A549 (cell line): ENCODE measurements at regions not wholly inside any gene's neighbourhood (a gene's known extent, or its start where the extent isn't known, plus 50 kb on each side); places are given as distances from the start of the nearest gene placed in this dataset.

Source experiments
- ATAC-seq, 2 experiments: fragments of 200-7000 bp in 1 of 2; fragments of >200 bp in 1 of 2; cut with Nextera tagmentation in 1 of 2; cut with Tn5 transposase in 1 of 2; 3 replicates each; pipeline versions ENCODE4 v1.8.0 to v1.9.1; 2018 to 2020; ENCODE audit warnings: mild to moderate bottlenecking in 1 of 2, moderate library complexity in 1 of 2
- CTCF ChIA-PET: fragments of 300-600 bp; sonication (Branson Sonifier 250); formaldehyde crosslinking; extraction: SDS; loops from one replicate; lab custom pipeline; 2021; ENCODE audit warnings: antibody characterized with exemption, inconsistent platforms; lab: Yijun Ruan, JAX
- POLR2A ChIA-PET: fragments of 350-600 bp; formaldehyde crosslinking; extraction: SDS; loops from one replicate; lab custom pipeline; 2021; ENCODE audit warnings: antibody characterized with exemption, inconsistent platforms; lab: Yijun Ruan, JAX
- DNase-seq, 2 experiments: peaks; one replicate each; pipeline versions ENCODE4 v3.0.0 to v3.0.0-alpha.2; 2011 to 2016; ENCODE audit warnings: low read depth in 1 of 2, low spot score in 1 of 2
- FAIRE-seq: peaks from 2 replicates; lab custom pipeline; 2011; peaks lifted over from hg19 to GRCh38; lab: Jason Lieb, UNC
- H3K27ac ChIP-seq, 2 experiments: fragments of >200 bp; sonication (Bioruptor Twin); formaldehyde crosslinking; 3 replicates each; pipeline ENCODE4 v1.5.1; 2016 to 2017
- H3K4me1 ChIP-seq: fragments of >200 bp; sonication (Bioruptor Twin); formaldehyde crosslinking; 3 replicates; pipeline ENCODE4 v1.6.1; 2016
- H3K4me2 ChIP-seq: fragments of >200 bp; sonication (Bioruptor Twin); formaldehyde crosslinking; 3 replicates; pipeline ENCODE4 v1.6.1; 2016
- H3K4me3 ChIP-seq: fragments of >200 bp; sonication (Bioruptor Twin); formaldehyde crosslinking; 3 replicates; pipeline ENCODE4 v1.5.1; 2016
- H3K9me3 ChIP-seq: fragments of >200 bp; sonication (Bioruptor Twin); formaldehyde crosslinking; 3 replicates; pipeline ENCODE4 v1.6.1; 2016
- BHLHE40 ChIP-seq: IDR thresholded peaks from 2 replicates; pipeline ENCODE4 v1.6.1; 2012; ENCODE audit warnings: low read depth, low read length, inconsistent platforms
- CBX2 ChIP-seq: fragments of 200-600 bp; sonication (generic); IDR thresholded peaks from 2 replicates; pipeline ENCODE4 v1.6.1; 2016; ENCODE audit warnings: low read depth, mild to moderate bottlenecking, borderline replicate concordance
- CBX8 ChIP-seq: fragments of 200-600 bp; sonication (generic); IDR thresholded peaks from 2 replicates; pipeline ENCODE4 v1.6.1; 2016
- CEBPB ChIP-seq, 2 experiments: fragments of >200 bp in 1 of 2; sonication (Bioruptor Twin) in 1 of 2; formaldehyde crosslinking in 1 of 2; IDR thresholded peaks; 2 replicates each; pipeline ENCODE4 v1.6.1; 2012 to 2016
- FOXS1 ChIP-seq: fragments of 250-450 bp; sonication (Bioruptor Pico); IDR thresholded peaks from 2 replicates; pipeline ENCODE4 v1.5.0; 2020; ENCODE audit warnings: mild to moderate bottlenecking, moderate library complexity
- JUN ChIP-seq, 2 experiments: fragments of >200 bp; sonication (Bioruptor Twin); formaldehyde crosslinking; IDR thresholded peaks; 2 replicates in 1 of 2; 3 replicates in 1 of 2; pipeline ENCODE4 v1.6.1; 2016 to 2017
- MAFK ChIP-seq: fragments of 450-650 bp; IDR thresholded peaks from 2 replicates; pipeline ENCODE4 v1.6.1; 2014; ENCODE audit not compliant: partially characterized antibody
- MAZ ChIP-seq: fragments of 150-350 bp; IDR thresholded peaks from 2 replicates; pipeline ENCODE4 v1.6.1; 2014; ENCODE audit warnings: antibody characterized with exemption, low read depth, low read length, borderline replicate concordance
- MYC ChIP-seq: IDR thresholded peaks from 2 replicates; pipeline ENCODE4 v1.6.1; 2012; ENCODE audit warnings: mild to moderate bottlenecking, inconsistent platforms, low read length, improper control_type of control experiment, borderline replicate concordance
- NPAS2 ChIP-seq: fragments of 250-450 bp; sonication (Bioruptor Pico); IDR thresholded peaks from 2 replicates; pipeline ENCODE4 v1.8.0; 2022; ENCODE audit warnings: mild to moderate bottlenecking, moderate library complexity, borderline replicate concordance
- PHF8 ChIP-seq: fragments of 200-600 bp; sonication (generic); IDR thresholded peaks from 2 replicates; pipeline ENCODE4 v1.6.1; 2016; ENCODE audit warnings: low read depth, mild to moderate bottlenecking, antibody characterized with exemption, moderate library complexity, borderline replicate concordance
- RAD21 ChIP-seq, 2 experiments: fragments of >200 bp in 1 of 2; sonication (Bioruptor Twin) in 1 of 2; formaldehyde crosslinking in 1 of 2; IDR thresholded peaks in 1 of 2; conservative IDR thresholded peaks in 1 of 2; 2 replicates in 1 of 2; 3 replicates in 1 of 2; pipeline ENCODE4 v1.6.1; 2012 to 2018; ENCODE audit warnings: inconsistent platforms in 1 of 2
- RARB ChIP-seq: fragments of 250-450 bp; sonication (Bioruptor Pico); IDR thresholded peaks from 2 replicates; pipeline ENCODE4 v1.8.0; 2021; ENCODE audit warnings: mild to moderate bottlenecking, moderate library complexity
- RCOR1 ChIP-seq: fragments of 150-350 bp; IDR thresholded peaks from 2 replicates; pipeline ENCODE4 v1.6.1; 2014; ENCODE audit warnings: antibody characterized with exemption, low read length, low read depth
- SMC3 ChIP-seq: fragments of >200 bp; sonication (Bioruptor Twin); formaldehyde crosslinking; IDR thresholded peaks from 3 replicates; pipeline ENCODE4 v1.6.1; 2018; ENCODE audit warnings: inconsistent platforms
- TFCP2L1 ChIP-seq: fragments of 250-450 bp; sonication (Bioruptor Pico); IDR thresholded peaks from 2 replicates; pipeline ENCODE4 v1.5.0; 2021; ENCODE audit warnings: mild to moderate bottlenecking
- ZC3H11A ChIP-seq: fragments of 450-650 bp; IDR thresholded peaks from 2 replicates; pipeline ENCODE4 v1.6.1; 2014; ENCODE audit warnings: antibody characterized with exemption, mild to moderate bottlenecking
- ZFP36 ChIP-seq: fragments of 450-650 bp; IDR thresholded peaks from 2 replicates; pipeline ENCODE4 v1.6.1; 2014; ENCODE audit warnings: borderline replicate concordance; ENCODE audit not compliant: partially characterized antibody
- WGBS: methylation state at CpG from one replicate; pipeline ENCODE4 v1.1.6; 2017; ENCODE audit errors: missing lambda C conversion rate; 5-methylcytosine and 5-hydroxymethylcytosine counted together
- TF ChIP-seq, protein P1 (sequence below): fragments of >200 bp; sonication (Bioruptor Twin); formaldehyde crosslinking; IDR thresholded peaks from 2 replicates; pipeline ENCODE4 v1.6.1; 2016
- TF ChIP-seq, protein P2 (sequence below): IDR thresholded peaks from 2 replicates; pipeline ENCODE4 v1.6.1; 2012
- TF ChIP-seq, protein P3 (sequence below): fragments of 150-350 bp; IDR thresholded peaks from 2 replicates; pipeline ENCODE4 v1.6.1; 2014; ENCODE audit warnings: low read depth, mild to moderate bottlenecking, low read length
- TF ChIP-seq, protein P4 (sequence below): fragments of >200 bp; sonication (Bioruptor Twin); formaldehyde crosslinking; IDR thresholded peaks from 3 replicates; pipeline ENCODE4 v1.5.1; 2016
- TF ChIP-seq, protein P5 (sequence below): fragments of 250-450 bp; sonication (Bioruptor Pico); IDR thresholded peaks from 2 replicates; pipeline ENCODE4 v1.5.0; 2021; ENCODE audit warnings: mild to moderate bottlenecking, moderate library complexity, borderline replicate concordance

DNA sequence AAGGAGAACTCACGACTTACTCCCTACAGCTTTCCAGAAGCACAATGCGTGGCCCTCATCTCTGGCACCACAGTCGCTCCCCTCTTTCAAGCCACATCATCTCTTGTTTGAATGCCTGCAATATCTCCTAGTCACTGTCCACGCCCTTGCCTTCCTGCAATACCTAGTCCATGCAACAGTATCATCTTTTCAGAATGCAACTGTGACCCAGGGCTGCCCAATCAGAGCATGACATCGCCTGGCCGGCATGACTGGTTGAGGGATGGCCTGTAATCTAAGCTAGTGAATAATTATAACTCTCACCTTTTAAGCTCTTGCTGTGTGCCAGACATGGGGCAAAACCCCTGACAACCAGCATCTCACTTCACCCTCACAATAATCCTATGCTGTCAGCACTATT lies 52.5 kb upstream of the CPEB4 start:
- ChIA-PET POLR2A (no interaction called here), CTCF (interaction anchor here (1.0 to 1.3 kb wide), 2 partner anchors 11 to 44 kb away, joined by 3 to 5 read pairs; no protein-coding TSS in a partner anchor)
- peak in 1 of 2 experiments; percentile 13 for DNase-seq
- H3K4me2 ChIP-seq: no peak overlapping the region
- peak overlapping the region in 1 of 2 experiments; percentile 19; a peak in 1 of 6 replicates for H3K27ac ChIP-seq
- peaks cover 5% of the 10 kb centered on the region; the same call in 1 of the 3 replicates for H3K4me1 ChIP-seq
- peak in 1 of 2 experiments; percentile 25; a peak in 1 of 6 replicates for ATAC-seq
- TF ChIP-seq CBX8 (no peak), JUN (IDR thresholded peaks at IDR 0.05) (no peak), ZC3H11A (no peak), RARB (CRISPR knock-in tag) (no peak), CEBPB (IDR thresholded peaks at IDR 0.05) (no peak), RCOR1 (no peak)
- no peaks in the 10 kb centered on the region for H3K9me3 ChIP-seq
- no peak overlapping the region for H3K4me3 ChIP-seq
- no peak for FAIRE-seq
- 84% methylated on average over 6 of the region's 6 CpGs for WGBS

DNA sequence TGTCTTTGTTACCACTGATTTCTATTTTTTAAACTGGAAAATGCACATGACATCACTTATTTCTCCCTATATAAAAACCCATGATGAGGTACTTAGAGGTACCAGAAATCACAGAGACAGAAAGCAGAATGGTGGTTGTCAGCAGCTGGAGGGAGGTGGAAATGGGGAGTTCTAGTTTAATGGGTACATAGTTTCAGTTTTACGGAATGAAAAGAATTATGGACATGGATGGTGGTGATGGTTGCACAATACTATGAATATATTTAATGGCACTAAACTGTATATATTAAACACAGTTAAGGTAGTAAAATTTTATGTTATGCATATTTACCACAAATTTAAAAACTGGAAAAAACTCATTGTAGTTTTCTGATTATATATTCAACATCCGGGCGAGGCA lies 50.5 kb upstream of the CPEB4 start:
- no peak for FAIRE-seq
- TF ChIP-seq, protein P1, sequence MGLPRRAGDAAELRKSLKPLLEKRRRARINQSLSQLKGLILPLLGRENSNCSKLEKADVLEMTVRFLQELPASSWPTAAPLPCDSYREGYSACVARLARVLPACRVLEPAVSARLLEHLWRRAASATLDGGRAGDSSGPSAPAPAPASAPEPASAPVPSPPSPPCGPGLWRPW: no peak
- TF ChIP-seq, protein P2, sequence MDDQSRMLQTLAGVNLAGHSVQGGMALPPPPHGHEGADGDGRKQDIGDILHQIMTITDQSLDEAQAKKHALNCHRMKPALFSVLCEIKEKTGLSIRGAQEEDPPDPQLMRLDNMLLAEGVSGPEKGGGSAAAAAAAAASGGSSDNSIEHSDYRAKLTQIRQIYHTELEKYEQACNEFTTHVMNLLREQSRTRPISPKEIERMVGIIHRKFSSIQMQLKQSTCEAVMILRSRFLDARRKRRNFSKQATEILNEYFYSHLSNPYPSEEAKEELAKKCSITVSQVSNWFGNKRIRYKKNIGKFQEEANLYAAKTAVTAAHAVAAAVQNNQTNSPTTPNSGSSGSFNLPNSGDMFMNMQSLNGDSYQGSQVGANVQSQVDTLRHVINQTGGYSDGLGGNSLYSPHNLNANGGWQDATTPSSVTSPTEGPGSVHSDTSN: no peak
- TF ChIP-seq, protein P3, sequence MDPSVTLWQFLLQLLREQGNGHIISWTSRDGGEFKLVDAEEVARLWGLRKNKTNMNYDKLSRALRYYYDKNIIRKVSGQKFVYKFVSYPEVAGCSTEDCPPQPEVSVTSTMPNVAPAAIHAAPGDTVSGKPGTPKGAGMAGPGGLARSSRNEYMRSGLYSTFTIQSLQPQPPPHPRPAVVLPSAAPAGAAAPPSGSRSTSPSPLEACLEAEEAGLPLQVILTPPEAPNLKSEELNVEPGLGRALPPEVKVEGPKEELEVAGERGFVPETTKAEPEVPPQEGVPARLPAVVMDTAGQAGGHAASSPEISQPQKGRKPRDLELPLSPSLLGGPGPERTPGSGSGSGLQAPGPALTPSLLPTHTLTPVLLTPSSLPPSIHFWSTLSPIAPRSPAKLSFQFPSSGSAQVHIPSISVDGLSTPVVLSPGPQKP: no peak
- TF ChIP-seq, protein P4, sequence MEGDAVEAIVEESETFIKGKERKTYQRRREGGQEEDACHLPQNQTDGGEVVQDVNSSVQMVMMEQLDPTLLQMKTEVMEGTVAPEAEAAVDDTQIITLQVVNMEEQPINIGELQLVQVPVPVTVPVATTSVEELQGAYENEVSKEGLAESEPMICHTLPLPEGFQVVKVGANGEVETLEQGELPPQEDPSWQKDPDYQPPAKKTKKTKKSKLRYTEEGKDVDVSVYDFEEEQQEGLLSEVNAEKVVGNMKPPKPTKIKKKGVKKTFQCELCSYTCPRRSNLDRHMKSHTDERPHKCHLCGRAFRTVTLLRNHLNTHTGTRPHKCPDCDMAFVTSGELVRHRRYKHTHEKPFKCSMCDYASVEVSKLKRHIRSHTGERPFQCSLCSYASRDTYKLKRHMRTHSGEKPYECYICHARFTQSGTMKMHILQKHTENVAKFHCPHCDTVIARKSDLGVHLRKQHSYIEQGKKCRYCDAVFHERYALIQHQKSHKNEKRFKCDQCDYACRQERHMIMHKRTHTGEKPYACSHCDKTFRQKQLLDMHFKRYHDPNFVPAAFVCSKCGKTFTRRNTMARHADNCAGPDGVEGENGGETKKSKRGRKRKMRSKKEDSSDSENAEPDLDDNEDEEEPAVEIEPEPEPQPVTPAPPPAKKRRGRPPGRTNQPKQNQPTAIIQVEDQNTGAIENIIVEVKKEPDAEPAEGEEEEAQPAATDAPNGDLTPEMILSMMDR: no peak
- TF ChIP-seq FOXS1 (CRISPR knock-in tag): no peak
- no peak for TF ChIP-seq RAD21 (conservative IDR thresholded peaks at IDR 0.05 in 1 of 2, IDR thresholded peaks at IDR 0.05 in 1 of 2)
- no peak for TF ChIP-seq MYC
- no peak for TF ChIP-seq RCOR1
- TF ChIP-seq BHLHE40: no peak
- TF ChIP-seq MAZ: no peak
- TF ChIP-seq, protein P5, sequence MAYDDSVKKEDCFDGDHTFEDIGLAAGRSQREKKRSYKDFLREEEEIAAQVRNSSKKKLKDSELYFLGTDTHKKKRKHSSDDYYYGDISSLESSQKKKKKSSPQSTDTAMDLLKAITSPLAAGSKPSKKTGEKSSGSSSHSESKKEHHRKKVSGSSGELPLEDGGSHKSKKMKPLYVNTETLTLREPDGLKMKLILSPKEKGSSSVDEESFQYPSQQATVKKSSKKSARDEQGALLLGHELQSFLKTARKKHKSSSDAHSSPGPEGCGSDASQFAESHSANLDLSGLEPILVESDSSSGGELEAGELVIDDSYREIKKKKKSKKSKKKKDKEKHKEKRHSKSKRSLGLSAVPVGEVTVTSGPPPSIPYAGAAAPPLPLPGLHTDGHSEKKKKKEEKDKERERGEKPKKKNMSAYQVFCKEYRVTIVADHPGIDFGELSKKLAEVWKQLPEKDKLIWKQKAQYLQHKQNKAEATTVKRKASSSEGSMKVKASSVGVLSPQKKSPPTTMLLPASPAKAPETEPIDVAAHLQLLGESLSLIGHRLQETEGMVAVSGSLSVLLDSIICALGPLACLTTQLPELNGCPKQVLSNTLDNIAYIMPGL (CRISPR knock-in tag): no peak
- no peak for TF ChIP-seq RARB (CRISPR knock-in tag)
- TF ChIP-seq PHF8: no peak
- no peak for TF ChIP-seq ZFP36
- no peak for TF ChIP-seq CBX2
- no peak for TF ChIP-seq SMC3
- TF ChIP-seq NPAS2: no peak
- TF ChIP-seq MAFK: no peak
- no peak for TF ChIP-seq TFCP2L1 (CRISPR knock-in tag)
- no peak for TF ChIP-seq CBX8
- WGBS: 93% methylated on average over 3 of the region's 3 CpGs
- H3K4me3 ChIP-seq: no peak overlapping the region
- ChIA-PET CTCF (no interaction called here), POLR2A (interaction anchor here (0.6 kb wide), 1 partner anchor 9 kb away, joined by 5 read pairs; no protein-coding TSS in a partner anchor)
- H3K27ac ChIP-seq: no peak overlapping the region
- H3K4me2 ChIP-seq: no peak overlapping the region
- H3K9me3 ChIP-seq: no peaks in the 10 kb centered on the region
- DNase-seq: no peak
- peaks cover 11% of the 10 kb centered on the region; the same call in 1 of the 3 replicates for H3K4me1 ChIP-seq
- no peak for ATAC-seq
